ENCODE measurements at regions not wholly inside any gene's neighbourhood (a gene's known extent, or its start where the extent isn't known, plus 50 kb on each side); places are given as distances from the start of the nearest gene placed in this dataset.

- TF ChIP-seq CTCF (IDR thresholded peaks at IDR 0.05) (no peak), POLR2A (IDR thresholded peaks at IDR 0.05) (no peak)
These were observed 1112.3 kb downstream of the DSC3 start for GRCh38 chr18:29930231-29930630.
